OCI-LY3 (cell line): ENCODE measurements at regions not wholly inside any gene's neighbourhood (a gene's known extent, or its start where the extent isn't known, plus 50 kb on each side); places are given as distances from the start of the nearest gene placed in this dataset.

ENCODE experiments used
- CTCF ChIP-seq: fragments of 200-600, 300-600 bp; sonication (generic); IDR thresholded peaks from 2 replicates; pipeline ENCODE4 v1.5.1; 2014; ENCODE audit warnings: antibody characterized with exemption, low read length, low read depth
- EZH2phosphoT487 ChIP-seq: fragments of 200-600 bp; shearing (Covaris generic); IDR thresholded peaks from 2 replicates; pipeline ENCODE4 v1.6.1; 2018; ENCODE audit warnings: antibody characterized with exemption, mixed run types, low read depth

DNA sequence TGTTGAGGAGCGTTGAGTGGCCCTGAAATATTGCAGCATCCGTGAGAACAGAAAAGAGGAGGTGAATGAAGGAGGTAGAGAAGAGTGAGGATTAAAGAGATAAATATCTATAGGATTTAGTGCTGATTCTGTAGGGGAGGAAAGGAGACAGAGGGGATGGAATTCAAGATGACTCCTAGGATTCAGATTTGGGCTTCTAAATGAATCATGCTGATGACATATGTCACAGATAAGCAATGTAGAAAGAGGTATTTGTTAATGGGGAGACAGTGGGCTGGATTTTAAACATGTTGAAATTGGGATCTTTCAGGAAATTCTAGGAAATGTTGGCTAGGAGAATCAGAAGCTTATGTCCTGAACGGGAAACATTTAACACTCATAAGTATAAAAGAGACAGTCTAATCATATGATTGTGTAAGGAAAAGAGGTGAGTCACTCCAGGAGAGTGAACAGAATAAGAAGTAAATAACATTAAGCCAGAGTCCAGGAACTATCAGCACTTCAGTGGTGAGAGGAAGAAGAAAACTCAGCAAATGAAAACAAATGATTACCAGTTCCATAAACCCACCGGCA, 58.1 kb upstream of the DIO2 start:
- TF ChIP-seq CTCF (no peak), EZH2phosphoT487 (no peak)
